ENCODE measurements at regions not wholly inside any gene's neighbourhood (a gene's known extent, or its start where the extent isn't known, plus 50 kb on each side); places are given as distances from the start of the nearest gene placed in this dataset.

- TF ChIP-seq EZH2 (IDR thresholded peaks at IDR 0.05; ENCODE audit: insufficient read depth, low read length), result no peak
- no peak for TF ChIP-seq CTCF (IDR thresholded peaks at IDR 0.05; ENCODE audit: insufficient read depth, low read depth, low read length)
Measured at GRCh38 chr12:42801271-42801670, 211.7 kb upstream of the PRICKLE1 start.
